ENCODE measurements at regions not wholly inside any gene's neighbourhood (a gene's known extent, or its start where the extent isn't known, plus 50 kb on each side); places are given as distances from the start of the nearest gene placed in this dataset.
"Not testable (repeated sequence)": the region's sequence is repeated elsewhere in the genome, so short reads cannot be mapped to it uniquely, and the experiment has no call there.

DNA sequence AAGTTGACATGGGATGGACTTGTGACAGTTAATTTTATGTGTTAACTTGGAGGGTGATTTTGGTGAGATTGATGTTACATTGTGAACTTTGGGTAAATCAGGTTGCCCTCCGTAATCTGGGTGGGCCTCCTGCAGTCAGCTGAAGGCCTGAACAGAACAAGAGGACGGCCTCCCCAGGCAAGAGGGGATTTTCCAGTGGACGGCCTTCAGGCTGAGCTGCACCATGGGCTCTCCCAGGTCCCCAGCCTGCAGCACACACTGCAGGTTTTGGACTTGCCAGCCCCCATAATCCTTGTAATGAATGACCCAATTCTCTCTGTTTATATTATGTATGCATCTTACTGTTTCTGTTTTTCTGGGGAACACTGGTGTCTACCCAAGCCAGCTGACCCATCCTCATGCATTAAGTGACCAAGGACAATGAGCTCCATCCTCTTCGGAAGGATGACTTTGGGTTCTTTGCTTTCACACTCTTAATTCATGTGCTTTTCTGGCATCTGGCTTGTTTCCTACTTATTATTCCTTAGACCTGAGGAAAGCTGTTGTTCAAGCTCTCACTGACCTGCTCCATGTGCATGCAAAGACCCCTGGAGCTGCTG, 64.2 kb downstream of the DACT2 start:
- DNase-seq (ENCODE audit: low spot score): peak; percentile 59

DNA sequence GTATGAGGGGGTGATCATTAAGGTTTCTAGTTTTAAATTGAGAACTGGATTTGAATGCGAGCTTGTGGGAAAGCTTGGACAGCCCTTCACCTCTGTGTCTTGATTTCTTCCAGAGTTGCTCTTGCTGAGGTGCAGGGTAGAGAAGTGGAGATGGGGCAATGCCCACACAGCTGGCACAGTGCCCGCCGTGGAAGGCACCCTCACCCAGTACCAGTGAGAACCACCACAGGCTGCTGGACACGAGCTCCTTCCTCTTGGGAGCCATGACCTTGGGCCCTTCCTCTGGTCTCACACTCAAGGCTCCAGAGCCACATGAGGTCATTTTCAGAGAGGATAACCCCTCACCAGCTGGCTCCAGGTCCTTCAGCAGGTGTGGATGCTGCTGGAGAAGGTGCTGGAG, 67.3 kb downstream of the DACT2 start:
- DNase-seq (ENCODE audit: low spot score): no peak

- DNase-seq (ENCODE audit: low spot score): no peak
These were observed 69.3 kb downstream of the DACT2 start for GRCh38 chr6:168250250-168250649.

DNA sequence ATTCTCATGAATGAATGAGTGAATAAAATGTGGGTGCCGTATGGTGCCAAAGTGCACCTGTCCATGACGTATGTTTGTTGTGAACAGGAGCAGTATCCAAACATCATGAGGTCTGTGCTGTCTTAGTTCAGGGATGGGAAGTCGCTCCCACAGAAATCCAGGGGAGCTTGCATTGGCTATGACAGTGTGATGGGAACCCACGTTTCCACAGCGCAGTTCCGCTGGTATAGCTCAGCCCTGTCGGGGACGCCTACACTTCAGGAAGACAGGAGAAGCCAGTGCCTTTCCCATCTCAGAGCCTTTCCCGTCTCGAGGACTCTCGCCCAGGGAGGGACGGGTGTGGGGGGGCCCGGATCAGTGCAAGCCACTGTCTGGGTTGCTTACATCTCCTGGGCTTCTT, 69.8 kb downstream of the DACT2 start:
- DNase-seq (ENCODE audit: low spot score): no peak

- no peak for DNase-seq (ENCODE audit: low spot score)
These were observed 71.4 kb downstream of the DACT2 start for GRCh38 chr6:168248148-168248620.

DNA sequence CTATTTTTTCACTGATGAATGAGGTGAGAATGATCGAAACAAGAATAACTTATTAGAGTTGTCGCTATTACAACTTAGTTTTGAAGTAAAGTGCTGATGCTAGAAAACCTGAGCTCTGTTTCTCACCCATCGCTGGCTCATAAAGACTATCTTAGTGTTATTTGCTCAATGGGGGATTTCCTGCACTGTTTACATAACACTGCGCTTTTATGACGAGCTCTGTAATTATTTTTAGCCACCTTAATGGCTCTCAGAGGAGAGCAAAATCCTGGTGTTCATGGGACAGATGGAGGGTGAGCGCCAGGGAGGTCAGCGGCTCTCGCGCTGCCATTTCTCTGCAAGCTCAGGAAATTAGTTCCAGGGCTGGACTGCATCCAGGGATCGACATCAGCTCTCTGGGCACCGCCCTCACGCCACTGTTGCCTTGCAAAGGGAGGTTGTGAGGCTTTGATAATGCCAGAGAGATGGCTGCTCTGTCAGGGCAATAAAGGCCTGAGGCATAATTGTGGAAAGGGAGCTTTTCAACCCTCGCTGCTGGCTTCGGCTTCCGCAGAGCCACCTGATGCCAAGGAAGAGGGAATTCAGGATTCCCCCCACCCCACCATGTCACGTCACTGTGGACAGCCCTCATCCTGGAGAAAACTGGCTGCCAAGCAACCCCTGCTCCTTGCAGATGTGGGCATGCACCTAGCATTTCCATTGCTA, 72.0 kb downstream of the DACT2 start:
- no peak for DNase-seq (ENCODE audit: low spot score)

DNA sequence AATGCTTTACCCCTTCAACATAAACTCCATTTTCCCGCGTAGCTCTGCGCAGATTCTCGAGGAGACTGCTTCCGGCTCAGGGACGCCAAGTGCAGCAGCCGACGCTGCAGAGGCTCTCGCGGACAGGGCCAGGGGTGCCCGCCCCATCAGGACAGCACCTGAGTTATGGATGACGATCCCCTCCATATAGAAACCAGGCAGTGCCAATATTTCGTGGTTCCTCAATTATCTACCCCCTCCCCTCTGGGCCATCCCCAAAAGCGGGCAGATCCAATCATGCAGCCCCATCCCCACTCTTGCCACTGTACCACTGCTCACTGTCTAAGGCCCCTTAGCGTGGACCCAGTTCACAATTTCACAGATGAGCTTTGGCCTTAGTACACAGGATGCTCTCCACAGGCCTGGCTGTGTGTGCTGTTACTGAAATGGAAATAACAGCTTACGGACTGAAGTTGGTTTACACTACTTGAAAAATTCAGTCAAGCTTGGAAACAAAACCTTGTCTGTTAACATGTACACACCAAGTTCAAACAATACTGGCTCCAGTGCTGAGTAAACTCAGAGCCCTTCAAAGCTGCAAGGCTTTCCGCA, 74.5 kb downstream of the DACT2 start:
- DNase-seq (ENCODE audit: low spot score): no peak

- DNase-seq (ENCODE audit: low spot score): no peak
These were observed 75.7 kb downstream of the DACT2 start for GRCh38 chr6:168243812-168244376.

DNA sequence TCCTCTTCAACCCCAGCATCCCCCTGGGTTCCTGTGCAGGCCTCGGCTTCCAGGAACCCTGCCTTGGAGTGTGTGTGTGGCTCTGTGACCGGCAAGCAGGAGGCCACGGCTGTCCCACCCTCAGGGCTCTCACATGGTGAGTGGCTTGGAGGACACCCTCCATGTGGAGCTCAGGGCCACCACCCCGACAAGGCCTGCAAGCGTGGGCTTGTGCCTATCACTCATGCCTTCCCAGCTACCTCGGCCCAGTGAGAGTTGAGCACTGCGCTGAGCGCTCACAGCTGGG, 76.7 kb downstream of the DACT2 start:
- no peak for DNase-seq (ENCODE audit: low spot score)

DNA sequence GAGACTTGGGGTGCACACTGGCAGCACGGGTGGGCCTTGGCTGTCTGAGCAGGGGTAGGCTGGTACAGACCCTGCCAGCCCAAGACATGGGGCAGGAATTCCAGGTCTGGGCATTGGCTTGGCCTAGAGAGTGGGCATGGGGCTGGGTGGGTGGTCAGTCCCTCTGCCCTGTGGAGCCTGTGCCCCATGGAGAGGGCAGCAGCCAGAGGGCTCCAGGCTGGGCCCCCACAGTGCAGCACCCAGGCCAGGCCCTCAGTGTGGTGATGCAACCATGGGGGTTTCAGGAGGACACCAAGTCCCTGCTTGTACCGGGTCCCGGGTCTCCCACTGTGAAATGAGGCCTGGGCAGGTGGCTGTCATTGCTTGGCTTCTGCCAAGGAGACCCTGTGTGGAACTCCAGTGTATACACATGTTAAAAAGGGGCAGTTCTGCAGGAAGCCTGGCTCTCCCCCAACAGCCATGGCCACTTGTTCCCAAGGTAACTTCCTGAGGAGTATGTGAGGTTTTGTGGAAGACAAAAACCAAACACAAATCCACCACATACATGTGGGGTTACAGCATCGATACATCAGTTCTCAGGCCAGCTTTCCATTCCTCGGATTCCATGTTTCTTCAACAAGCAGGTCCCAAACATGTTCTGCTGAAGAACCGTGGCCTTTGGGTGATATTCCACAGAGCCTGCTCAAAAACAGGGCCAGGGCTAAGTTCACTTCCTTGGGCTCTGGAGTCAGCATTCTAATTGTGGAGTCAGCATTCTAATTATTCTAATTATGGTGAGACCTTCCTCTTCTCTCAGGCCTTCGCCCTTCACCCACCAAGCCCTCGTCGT, 77.3 kb downstream of the DACT2 start:
- no peak for DNase-seq (ENCODE audit: low spot score)

GRCh38 chr6:168240160-168240559, 79.4 kb downstream of the DACT2 start:
- no peak for DNase-seq (ENCODE audit: low spot score)

GRCh38 chr6:168239044-168239773, 80.4 kb downstream of the DACT2 start:
- no peak for DNase-seq (ENCODE audit: low spot score)

DNA sequence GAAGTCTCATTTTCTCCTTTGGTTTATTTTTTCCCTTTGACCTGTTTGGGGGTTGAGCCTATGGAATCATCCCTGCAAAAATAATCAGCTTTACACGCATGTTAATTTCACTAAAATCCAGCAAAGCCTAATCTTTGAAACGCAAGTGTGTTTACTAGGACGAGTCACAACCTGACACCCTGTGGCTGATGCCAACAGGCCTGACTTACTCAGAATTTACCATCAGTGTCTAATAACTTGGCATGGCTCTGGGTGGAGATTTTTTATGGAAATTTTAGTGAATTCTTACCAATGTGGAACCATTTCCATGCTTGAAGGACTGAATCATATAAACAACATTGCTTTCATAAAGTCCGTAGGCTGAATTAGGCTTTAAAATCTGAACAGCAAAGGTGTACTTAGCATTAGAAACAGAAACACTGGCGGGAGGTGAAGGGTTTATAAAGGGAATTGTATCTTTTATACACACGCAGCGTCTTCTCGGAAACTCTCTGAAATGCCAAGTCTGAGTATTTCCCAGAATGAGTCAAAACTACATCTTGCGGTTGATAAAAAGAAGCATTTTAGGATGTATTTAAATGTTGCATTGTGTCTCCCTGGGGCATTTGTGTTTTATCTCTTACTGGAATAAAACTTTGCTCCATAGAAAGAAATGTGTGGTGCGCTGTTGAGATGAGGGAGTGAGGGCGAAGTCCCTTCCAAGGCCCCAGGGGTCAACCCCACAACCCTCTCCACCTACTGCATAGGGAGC, 81.2 kb downstream of the DACT2 start:
- DNase-seq (ENCODE audit: low spot score): no peak

DNA sequence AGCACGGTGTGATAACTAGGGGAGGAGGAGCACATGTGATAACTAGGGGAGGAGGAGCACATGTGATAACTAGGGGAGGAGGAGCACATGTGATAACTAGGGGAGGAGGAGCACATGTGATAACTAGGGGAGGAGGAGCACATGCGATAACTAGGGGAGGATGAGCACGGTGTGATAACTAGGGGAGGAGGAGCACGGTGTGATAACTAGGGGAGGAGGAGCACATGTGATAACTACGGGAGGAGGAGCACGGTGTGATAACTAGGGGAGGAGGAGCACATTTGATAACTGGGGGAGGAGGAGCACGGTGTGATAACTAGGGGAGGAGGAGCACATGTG, 85.7 kb downstream of the DACT2 start:
- DNase-seq (ENCODE audit: low spot score): not testable (repeated sequence)

- no peak for DNase-seq (ENCODE audit: low spot score)
These were observed 86.3 kb downstream of the DACT2 start for GRCh38 chr6:168232989-168233874.

GRCh38 chr6:168232528-168232927, 87.0 kb downstream of the DACT2 start:
- DNase-seq (ENCODE audit: low spot score): no peak

DNA sequence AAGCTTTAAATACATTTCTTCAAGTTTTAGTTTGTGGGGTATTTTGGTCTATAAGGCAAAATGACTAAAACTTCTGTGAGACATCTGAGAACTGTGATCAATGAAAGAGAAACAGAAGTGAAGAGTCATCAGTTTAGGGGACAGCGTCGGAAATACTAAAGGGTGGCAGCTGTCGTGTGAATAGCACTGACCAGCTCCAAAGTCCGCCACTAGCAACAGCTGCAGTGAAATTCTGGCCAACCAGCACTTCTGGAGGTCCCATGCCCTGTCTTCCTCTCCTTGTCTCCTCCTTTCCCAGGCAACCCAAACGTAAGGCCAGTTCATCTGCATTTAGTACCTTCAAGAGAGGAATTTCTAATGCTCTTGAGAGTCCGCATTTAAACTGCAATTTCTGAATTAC, 87.5 kb downstream of the DACT2 start:
- DNase-seq (ENCODE audit: low spot score): no peak

GRCh38 chr6:168231393-168231957, 88.1 kb downstream of the DACT2 start:
- no peak for DNase-seq (ENCODE audit: low spot score)

GRCh38 chr6:168229368-168229752, 90.2 kb downstream of the DACT2 start:
- no peak for DNase-seq (ENCODE audit: low spot score)
